ENCODE measurements at regions not wholly inside any gene's neighbourhood (a gene's known extent, or its start where the extent isn't known, plus 50 kb on each side); places are given as distances from the start of the nearest gene placed in this dataset.
"Not testable (repeated sequence)": the region's sequence is repeated elsewhere in the genome, so short reads cannot be mapped to it uniquely, and the experiment has no call there.

DNA sequence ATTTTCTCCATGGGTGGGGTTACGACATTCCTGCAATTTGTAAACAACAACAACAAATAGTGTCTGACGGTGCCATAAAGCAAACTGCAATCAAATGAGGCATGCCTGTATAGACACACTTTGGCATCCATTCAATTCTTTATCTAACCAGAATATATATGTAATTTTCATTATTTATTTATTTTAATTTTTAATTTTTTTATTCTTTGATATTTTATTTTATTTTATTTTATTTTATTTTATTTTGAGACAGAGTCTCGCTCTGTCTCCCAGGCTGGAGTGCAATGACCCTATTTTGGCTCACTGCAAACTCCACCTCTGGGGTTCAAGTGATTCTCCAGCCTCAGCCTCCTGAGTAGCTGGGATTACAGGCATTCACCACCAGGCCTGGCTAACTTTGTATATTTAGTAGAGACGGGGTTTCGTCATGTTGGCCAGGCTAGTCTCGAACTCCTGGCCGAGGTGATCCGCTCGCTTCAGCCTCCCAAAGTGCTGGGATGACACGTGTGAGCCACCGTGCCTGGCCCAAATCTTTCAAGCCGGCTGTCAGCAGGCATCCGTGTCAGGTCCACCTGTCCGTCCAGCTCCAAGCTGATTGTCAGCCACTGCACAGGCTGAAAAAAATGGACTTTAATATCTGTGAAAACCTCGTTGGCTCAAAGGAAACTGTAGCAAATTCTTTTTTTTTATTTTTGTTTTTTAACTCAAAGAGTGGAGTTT lies 200.8 kb downstream of the ASMT start:
- Histone ChIP-seq H3K27me3 (ENCODE audit: insufficient read depth, low read length) (no peaks in the 10 kb centered on the region), H3K4me3 (ENCODE audit: low read length) (no peak overlapping the region), H3K4me1 (ENCODE audit: insufficient read depth, low read length) (no peaks in the 10 kb centered on the region), H3K9me3 (ENCODE audit: insufficient read depth, low read depth, low read length) (no peaks in the 10 kb centered on the region), H3K9ac (ENCODE audit: low read depth, low read length) (no peak overlapping the region), H3K27ac (ENCODE audit: low read depth, low read length) (no peak overlapping the region), H3K36me3 (ENCODE audit: insufficient read depth, low read length) (no peaks in the 10 kb centered on the region)
- 93% methylated on average over 15 of the region's 15 CpGs for WGBS

DNA sequence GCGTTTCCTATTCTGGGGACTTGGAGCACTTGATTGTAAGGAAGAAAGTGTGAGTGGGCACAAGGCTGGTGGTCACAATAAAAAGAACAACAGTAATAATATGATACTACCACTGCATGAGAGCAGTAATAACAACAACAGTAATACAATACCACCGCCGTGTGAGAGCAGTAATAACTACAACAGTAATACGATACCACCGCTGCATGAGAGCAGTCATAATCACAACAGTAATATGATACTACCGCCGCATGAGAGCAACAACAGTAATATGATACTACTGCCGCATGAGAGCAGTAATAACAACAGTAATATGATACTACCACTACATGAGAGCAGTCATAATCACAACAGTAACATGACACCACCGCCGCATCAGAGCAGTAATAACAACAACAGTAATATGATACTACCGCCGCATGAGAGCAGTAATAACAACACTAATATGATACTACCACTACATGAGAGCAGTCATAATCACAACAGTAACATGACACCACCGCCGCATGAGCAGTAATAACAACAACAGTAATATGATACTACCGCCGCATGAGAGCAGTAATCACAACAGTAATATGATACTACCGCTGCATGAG lies 201.6 kb downstream of the ASMT start:
- WGBS, result 95% methylated on average over 17 of the region's 17 CpGs
- not testable (repeated sequence) for H3K4me3 ChIP-seq (ENCODE audit: low read length)

DNA sequence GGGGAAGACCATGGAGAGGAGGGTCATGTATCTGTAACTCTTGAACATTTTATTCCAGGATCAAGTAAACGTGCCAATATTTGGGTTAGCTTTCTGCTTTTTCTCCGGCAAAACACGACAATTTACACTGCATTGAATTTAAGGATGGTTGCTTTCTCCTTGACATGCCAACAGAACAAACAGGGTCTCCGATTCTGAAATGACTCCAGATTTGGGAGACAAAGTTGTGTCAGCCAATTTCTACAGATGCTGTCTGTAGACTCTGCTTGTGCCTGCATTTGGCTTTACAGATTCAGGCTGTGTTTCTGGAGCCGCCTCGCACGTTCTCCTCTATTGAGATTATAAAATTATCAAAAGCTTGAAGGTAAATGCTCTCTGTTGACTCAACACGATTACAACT lies 207.0 kb downstream of the ASMT start:
- 93% methylated on average over 8 of the region's 8 CpGs for WGBS
- Histone ChIP-seq H3K27me3 (ENCODE audit: insufficient read depth, low read length) (no peaks in the 10 kb centered on the region), H3K9me3 (ENCODE audit: insufficient read depth, low read depth, low read length) (no peaks in the 10 kb centered on the region), H3K4me3 (ENCODE audit: low read length) (no peak overlapping the region), H3K4me1 (ENCODE audit: insufficient read depth, low read length) (no peaks in the 10 kb centered on the region), H3K36me3 (ENCODE audit: insufficient read depth, low read length) (no peaks in the 10 kb centered on the region), H3K27ac (ENCODE audit: low read depth, low read length) (no peak overlapping the region), H3K9ac (ENCODE audit: low read depth, low read length) (no peak overlapping the region)

More for the DNA sequence above, 201.6 kb downstream of the ASMT start:
- H3K36me3 ChIP-seq (ENCODE audit: insufficient read depth, low read length); H3K9me3 ChIP-seq (ENCODE audit: insufficient read depth, low read depth, low read length); H3K9ac ChIP-seq (ENCODE audit: low read depth, low read length); H3K4me1 ChIP-seq (ENCODE audit: insufficient read depth, low read length); H3K27ac ChIP-seq (ENCODE audit: low read depth, low read length); H3K27me3 ChIP-seq (ENCODE audit: insufficient read depth, low read length): not testable (repeated sequence)

DNA sequence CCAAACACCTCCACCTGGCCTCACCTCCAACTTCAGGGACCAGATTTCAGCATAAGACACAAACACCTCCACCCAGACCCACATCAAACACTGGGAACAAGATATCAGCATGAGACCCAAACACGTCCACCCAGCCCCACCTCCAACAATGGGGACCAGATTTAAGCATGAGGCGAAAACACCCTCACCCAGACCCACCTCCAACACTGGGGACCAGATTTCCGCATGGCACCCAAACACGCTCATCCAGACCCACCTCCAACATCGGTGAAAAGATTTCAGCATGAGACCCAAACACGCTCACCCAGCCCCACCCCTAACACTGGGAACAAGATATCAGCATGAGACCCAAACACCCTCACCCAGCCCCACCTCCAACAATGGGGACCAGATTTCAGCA lies 210.0 kb downstream of the ASMT start:
- H3K4me3 ChIP-seq (ENCODE audit: low read length), result no peak overlapping the region
- no peaks in the 10 kb centered on the region for H3K4me1 ChIP-seq (ENCODE audit: insufficient read depth, low read length)
- no peak overlapping the region for H3K27ac ChIP-seq (ENCODE audit: low read depth, low read length)
- H3K36me3 ChIP-seq (ENCODE audit: insufficient read depth, low read length), result no peaks in the 10 kb centered on the region
- 95% methylated on average over 6 of the region's 6 CpGs for WGBS
- no peaks in the 10 kb centered on the region for H3K9me3 ChIP-seq (ENCODE audit: insufficient read depth, low read depth, low read length)
- no peaks in the 10 kb centered on the region for H3K27me3 ChIP-seq (ENCODE audit: insufficient read depth, low read length)
- H3K9ac ChIP-seq (ENCODE audit: low read depth, low read length), result no peak overlapping the region

DNA sequence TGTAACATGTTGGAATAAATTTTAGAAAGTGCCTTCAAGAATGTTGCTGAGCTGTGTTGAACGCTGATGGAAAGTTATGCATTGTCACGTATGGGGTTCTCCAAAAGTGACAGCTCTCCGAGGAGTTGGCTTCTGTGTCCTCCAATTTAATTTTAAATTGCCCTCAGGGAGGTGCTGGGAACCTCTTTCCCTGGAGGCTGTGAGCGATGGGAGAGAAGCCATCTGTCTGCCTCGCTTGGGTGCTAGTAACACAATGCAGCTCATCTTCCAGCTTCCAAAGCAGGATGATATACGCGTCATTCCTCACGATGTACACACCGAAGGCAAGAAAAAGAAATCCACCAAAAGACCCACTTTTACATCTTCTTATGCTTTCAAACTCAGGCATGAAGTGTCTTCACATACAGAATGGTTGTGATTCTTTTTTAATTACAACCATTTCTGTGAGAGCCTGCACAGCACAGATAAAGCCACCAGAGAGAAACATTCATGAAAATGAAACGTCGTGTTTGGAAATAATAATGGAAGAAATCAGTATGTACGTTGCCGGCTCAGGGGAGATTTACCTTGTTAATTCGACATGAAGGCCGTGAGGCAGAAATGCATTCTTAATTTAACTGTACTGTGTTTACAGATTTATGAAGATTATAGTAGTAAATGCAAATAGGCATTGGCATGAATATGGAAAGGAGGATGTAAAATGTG lies 218.9 kb downstream of the ASMT start:
- H3K9me3 ChIP-seq (ENCODE audit: insufficient read depth, low read depth, low read length), result peaks cover 11% of the 10 kb centered on the region; the same call in 1 of the 2 replicates
- 94% methylated on average over 15 of the region's 15 CpGs for WGBS

DNA sequence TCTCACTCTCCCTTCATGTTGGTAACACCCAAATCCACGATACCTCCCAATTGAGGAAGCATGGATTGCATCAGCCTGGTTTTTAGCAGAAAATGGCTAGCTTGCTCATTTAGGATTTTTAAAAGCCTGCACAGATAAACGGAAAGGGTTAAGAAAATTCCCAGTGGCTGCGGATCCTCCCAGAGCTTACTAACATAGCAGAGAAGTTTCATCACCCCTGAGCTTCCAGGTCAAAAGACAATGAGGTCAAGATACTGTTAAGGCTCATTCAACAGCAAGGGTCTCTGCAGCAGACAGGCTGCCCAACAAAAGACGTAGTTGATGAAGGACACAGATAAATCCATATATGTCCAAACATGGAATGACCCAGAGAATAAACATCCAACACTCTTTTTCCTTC lies 220.2 kb downstream of the ASMT start:
- no peak overlapping the region for H3K27ac ChIP-seq (ENCODE audit: low read depth, low read length)
- no peaks in the 10 kb centered on the region for H3K27me3 ChIP-seq (ENCODE audit: insufficient read depth, low read length)
- no peaks in the 10 kb centered on the region for H3K36me3 ChIP-seq (ENCODE audit: insufficient read depth, low read length)
- no peak overlapping the region for H3K4me3 ChIP-seq (ENCODE audit: low read length)
- WGBS, result 84% methylated on average over 4 of the region's 4 CpGs
- H3K9me3 ChIP-seq (ENCODE audit: insufficient read depth, low read depth, low read length), result peaks cover 11% of the 10 kb centered on the region; the same call in 1 of the 2 replicates
- no peak overlapping the region for H3K9ac ChIP-seq (ENCODE audit: low read depth, low read length)
- H3K4me1 ChIP-seq (ENCODE audit: insufficient read depth, low read length), result no peaks in the 10 kb centered on the region

More for the DNA sequence above, 218.9 kb downstream of the ASMT start:
- H3K27me3 ChIP-seq (ENCODE audit: insufficient read depth, low read length), result no peaks in the 10 kb centered on the region
- H3K4me1 ChIP-seq (ENCODE audit: insufficient read depth, low read length), result no peaks in the 10 kb centered on the region
- no peak overlapping the region for H3K4me3 ChIP-seq (ENCODE audit: low read length)
- no peak overlapping the region for H3K27ac ChIP-seq (ENCODE audit: low read depth, low read length)
- H3K9ac ChIP-seq (ENCODE audit: low read depth, low read length), result no peak overlapping the region
- H3K36me3 ChIP-seq (ENCODE audit: insufficient read depth, low read length), result no peaks in the 10 kb centered on the region

DNA sequence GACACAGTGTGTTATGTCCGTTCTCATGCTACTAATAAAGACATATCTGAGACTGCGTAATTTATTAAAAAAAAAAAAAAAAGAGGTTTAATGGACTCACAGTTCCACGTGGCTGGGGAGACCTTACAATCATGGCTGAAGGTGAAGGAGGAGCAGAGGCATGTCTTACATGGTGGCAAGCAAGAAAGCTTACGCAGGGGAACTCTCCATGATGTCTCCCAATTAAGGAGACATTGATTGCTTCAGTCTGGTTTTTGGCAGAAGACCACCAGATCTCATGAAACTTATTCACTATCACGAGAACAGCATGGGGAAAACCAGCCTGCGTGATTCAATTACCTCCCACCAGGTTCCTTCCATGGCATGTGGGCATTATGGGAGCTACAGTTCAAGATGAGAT lies 221.8 kb downstream of the ASMT start:
- 96% methylated on average over 6 of the region's 6 CpGs for WGBS
- peaks cover 11% of the 10 kb centered on the region; the same call in 1 of the 2 replicates for H3K9me3 ChIP-seq (ENCODE audit: insufficient read depth, low read depth, low read length)
- no peaks in the 10 kb centered on the region for H3K4me1 ChIP-seq (ENCODE audit: insufficient read depth, low read length)
- no peak overlapping the region for H3K27ac ChIP-seq (ENCODE audit: low read depth, low read length)
- H3K9ac ChIP-seq (ENCODE audit: low read depth, low read length), result no peak overlapping the region
- no peaks in the 10 kb centered on the region for H3K27me3 ChIP-seq (ENCODE audit: insufficient read depth, low read length)
- no peaks in the 10 kb centered on the region for H3K36me3 ChIP-seq (ENCODE audit: insufficient read depth, low read length)
- no peak overlapping the region for H3K4me3 ChIP-seq (ENCODE audit: low read length)

DNA sequence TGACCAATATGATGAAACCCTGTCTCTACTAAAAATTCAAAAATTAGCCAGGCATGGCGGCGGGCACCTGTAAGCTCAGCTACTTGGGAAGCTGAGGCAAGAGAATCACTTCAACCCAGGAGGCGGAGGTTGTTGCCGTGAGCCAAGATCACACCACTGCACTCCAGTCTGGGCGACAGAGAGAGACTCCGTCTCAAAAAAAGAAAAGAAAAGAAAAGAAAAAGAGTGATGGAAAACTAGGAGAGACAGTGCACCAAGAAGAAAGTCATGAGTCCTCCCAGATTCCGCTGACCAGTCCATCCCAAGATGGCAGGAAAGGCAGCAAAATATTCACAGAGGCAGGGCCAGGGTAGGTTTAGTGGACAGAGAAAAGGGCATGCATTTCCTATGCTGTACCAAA lies 226.9 kb downstream of the ASMT start:
- Histone ChIP-seq H3K27ac (ENCODE audit: low read depth, low read length) (no peak overlapping the region), H3K4me1 (ENCODE audit: insufficient read depth, low read length) (no peaks in the 10 kb centered on the region), H3K4me3 (ENCODE audit: low read length) (no peak overlapping the region), H3K9ac (ENCODE audit: low read depth, low read length) (no peak overlapping the region), H3K36me3 (ENCODE audit: insufficient read depth, low read length) (no peaks in the 10 kb centered on the region), H3K9me3 (ENCODE audit: insufficient read depth, low read depth, low read length) (peaks cover 9% of the 10 kb centered on the region; the same call in 1 of the 2 replicates), H3K27me3 (ENCODE audit: insufficient read depth, low read length) (no peaks in the 10 kb centered on the region)
- 97% methylated on average over 7 of the region's 7 CpGs for WGBS

DNA sequence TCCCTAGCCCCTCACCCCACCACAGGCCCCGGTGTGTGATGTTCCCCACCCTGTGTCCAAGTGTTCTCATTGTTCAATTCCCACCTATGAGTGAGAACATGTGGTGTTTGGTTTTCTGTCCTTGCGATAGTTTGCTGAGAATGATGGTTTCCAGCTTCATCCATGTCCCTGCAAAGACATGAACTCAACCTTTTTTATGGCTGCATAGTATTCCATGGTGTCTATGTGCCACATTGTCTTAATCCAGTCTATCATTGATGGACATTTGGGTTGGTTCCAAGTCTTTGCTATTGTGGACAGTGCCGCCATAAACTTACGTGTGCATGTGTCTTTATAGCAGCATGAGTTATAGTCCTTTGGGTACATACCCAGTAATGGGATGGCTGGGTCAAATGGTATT lies 232.1 kb downstream of the ASMT start:
- not testable (repeated sequence) for H3K9ac ChIP-seq (ENCODE audit: low read depth, low read length); H3K9me3 ChIP-seq (ENCODE audit: insufficient read depth, low read depth, low read length); H3K27ac ChIP-seq (ENCODE audit: low read depth, low read length); H3K36me3 ChIP-seq (ENCODE audit: insufficient read depth, low read length); H3K27me3 ChIP-seq (ENCODE audit: insufficient read depth, low read length); H3K4me1 ChIP-seq (ENCODE audit: insufficient read depth, low read length); H3K4me3 ChIP-seq (ENCODE audit: low read length)
- 94% methylated on average over 3 of the region's 4 CpGs for WGBS

DNA sequence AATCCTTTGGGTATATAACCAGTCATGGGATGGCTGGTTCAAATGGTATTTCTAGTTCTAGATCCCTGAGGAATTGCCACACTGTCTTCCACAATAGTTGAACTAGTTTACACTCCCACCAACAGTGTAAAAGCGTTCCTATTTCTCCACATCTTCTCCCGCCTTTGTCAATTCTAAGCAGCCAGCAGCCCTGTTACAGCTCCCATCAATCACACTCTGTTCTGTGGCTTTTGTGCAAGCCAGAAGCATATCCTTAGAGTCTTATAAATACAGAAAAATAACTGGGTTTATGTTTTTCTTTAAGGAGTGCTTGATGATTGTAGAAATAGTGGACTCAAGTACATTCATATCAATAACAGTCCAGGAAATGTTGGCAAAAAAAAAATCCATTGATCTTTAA lies 232.9 kb downstream of the ASMT start:
- H3K4me3 ChIP-seq (ENCODE audit: low read length); H3K9me3 ChIP-seq (ENCODE audit: insufficient read depth, low read depth, low read length); H3K27ac ChIP-seq (ENCODE audit: low read depth, low read length); H3K9ac ChIP-seq (ENCODE audit: low read depth, low read length); H3K36me3 ChIP-seq (ENCODE audit: insufficient read depth, low read length); H3K4me1 ChIP-seq (ENCODE audit: insufficient read depth, low read length); H3K27me3 ChIP-seq (ENCODE audit: insufficient read depth, low read length): not testable (repeated sequence)
- WGBS, result 86% methylated on average over 2 of the region's 2 CpGs

DNA sequence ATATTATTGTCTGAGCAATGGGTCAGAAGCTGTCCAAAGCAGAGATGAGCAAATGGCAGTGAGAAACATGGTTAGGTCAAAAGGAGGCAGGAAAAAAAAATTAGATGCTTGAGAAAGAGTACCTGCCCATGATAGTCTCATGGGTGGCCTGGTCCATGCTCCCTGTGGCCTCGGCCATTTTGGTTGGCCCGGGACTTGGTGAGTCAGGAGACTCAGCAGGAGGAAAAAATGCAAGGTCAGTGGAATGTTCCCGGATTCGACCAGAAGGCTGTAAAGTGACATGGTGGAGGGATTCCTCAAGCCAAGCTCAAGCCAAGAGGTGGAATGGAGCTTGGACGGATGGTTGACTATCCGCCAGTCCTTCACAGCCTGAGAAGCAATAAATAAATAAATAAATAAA lies 236.7 kb downstream of the ASMT start:
- Histone ChIP-seq H3K9me3 (ENCODE audit: insufficient read depth, low read depth, low read length) (peaks cover 7% of the 10 kb centered on the region; the same call in 1 of the 2 replicates), H3K27me3 (ENCODE audit: insufficient read depth, low read length) (no peaks in the 10 kb centered on the region), H3K4me3 (ENCODE audit: low read length) (no peak overlapping the region), H3K36me3 (ENCODE audit: insufficient read depth, low read length) (no peaks in the 10 kb centered on the region), H3K9ac (ENCODE audit: low read depth, low read length) (no peak overlapping the region), H3K4me1 (ENCODE audit: insufficient read depth, low read length) (no peaks in the 10 kb centered on the region), H3K27ac (ENCODE audit: low read depth, low read length) (no peak overlapping the region)
- 75% methylated on average over 5 of the region's 6 CpGs for WGBS

All from HUES64 (cell line).